NCI-H2171 treated with DMSO at 0.1 percent for 48 hours (cell line): ENCODE measurements at regions not wholly inside any gene's neighbourhood (a gene's known extent, or its start where the extent isn't known, plus 50 kb on each side); places are given as distances from the start of the nearest gene placed in this dataset.

ENCODE experiments used
- DNase-seq: peaks from one replicate; lab custom pipeline; 2025; lab: John Stamatoyannopoulos, UW

- DNase-seq, result no peak
Measured at GRCh38 chr12:40552868-40553267, 139.4 kb upstream of the CNTN1 start.

- DNase-seq, result no peak
Measured at GRCh38 chr12:40557980-40558379, 134.3 kb upstream of the CNTN1 start.

DNA sequence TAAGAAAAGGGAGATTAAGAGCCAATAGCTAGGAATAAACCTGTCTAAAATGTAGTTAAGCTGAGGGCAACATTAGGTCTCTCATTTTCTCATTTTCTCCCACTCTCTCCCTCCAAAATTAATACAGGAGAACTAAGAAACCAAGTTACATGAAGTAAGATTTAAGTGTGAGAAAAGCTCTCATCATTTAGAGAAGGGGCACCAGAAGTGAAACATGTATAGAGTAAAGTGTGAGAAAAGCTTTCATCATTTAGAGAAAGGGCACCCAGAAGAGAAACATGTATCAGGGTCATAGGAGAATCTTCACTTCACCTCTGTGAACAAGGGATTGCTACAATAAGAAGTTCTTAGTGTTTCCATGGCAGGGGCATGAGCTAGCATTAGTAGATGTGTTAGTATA, 132.4 kb upstream of the CNTN1 start:
- no peak for DNase-seq

DNA sequence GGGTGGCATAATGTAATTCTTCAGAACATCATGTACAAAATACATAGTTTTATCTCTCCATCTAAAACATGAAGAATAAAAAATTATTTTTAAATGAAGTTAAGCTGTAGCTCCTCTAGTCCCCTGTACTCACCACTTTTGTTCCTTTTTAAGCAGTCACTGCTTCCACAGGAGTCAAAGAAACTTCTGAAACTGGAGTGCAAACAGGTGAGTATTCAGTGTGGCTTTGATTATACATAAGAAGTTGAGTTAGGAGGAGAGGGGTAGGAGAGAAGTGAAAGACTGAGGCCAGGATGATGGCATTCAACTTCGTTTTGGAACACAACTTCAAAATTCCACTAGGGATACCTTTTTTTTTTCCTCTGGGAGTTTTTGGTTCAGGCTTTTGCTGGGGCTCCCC, 131.4 kb upstream of the CNTN1 start:
- no peak for DNase-seq

DNA sequence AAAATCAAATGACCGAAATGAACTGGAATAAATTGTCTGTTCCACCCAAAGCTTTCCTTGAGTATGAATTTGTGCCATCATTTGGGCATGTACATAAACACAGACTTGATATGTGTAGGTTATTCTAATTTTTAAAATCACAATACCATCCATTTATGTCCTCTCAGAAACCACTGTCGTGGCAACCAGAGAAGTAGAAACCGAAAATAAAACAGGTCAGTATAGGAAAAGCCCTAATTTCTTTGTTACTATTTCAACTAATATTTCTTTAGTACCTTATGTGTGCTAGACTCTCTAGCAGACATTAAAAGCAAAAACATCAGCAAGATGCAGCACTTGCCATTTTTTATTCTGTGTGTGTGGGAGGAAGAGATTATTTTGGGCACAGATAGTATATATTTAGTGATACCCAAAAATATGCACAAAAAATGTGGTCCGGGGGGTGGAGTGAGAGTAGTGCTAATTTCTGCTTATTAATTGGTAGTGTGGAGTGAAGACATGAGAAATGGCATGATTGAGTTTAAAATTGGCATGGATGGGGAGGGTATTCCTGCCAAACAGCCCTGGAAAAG, 130.8 kb upstream of the CNTN1 start:
- DNase-seq, result no peak

GRCh38 chr12:40565029-40565633, 127.1 kb upstream of the CNTN1 start:
- peak; percentile 98 for DNase-seq

GRCh38 chr12:40566271-40566670, 126.0 kb upstream of the CNTN1 start:
- peak; percentile 93 for DNase-seq

DNA sequence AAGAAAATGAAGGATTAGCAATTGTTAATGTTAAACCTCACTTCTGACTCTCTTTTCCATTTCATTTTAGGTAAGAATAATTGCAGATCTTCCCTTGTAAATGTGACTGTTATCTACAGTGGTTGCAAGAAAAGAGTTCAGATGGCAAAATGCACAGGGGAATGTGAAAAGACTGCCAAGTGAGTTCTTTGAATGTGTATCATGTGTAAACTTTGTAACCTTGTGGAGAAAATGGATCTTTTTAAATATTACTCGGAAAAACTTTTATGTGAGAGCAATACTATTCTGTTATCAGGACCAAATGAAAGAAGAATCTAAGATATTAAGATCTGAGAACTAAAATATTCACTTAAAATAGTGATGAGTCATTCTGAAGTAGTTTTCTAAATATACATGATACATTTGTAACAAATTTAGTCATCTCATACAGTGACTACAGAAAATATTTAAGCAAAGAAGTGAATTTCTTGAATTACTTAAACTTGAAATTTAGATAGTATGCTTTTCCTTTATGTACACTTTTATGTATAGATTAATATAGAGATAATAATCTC, 122.5 kb upstream of the CNTN1 start:
- DNase-seq, result no peak

DNA sequence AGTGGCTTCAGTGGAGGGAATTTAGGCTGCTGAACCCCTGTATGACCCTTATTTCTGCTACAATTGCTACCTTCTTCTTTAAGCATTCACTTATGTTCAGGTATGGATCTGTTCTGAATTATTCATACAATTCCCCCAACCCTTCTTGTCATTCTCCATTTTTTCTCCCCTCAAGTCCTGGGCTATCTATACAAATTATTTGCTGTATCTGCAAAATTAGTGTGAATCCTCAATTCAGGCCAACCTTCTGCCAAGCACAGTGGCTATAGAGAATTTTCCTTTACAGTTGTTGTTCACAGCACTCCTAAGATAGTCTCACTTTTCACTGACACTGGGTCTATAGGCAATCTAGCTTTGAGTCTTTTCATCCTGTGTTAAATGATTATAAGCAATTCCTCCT, 119.2 kb upstream of the CNTN1 start:
- no peak for DNase-seq

DNA sequence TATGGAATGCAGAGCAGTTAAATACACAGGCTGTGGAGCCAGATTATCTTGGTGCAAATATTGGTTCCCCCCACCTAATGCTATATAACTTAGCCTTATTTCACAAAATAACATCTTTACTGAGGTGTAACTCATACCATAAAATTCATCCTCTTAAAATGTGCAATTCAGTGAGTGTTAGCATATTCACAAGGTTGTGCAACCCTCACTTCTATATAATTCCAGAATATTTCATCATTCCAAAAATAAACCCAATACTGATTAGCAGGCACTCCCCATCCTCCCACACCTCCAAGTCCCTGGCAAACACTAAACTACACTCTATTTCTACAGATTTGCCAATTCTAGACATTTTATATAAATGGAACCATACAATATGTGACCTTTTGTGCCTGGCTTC, 116.3 kb upstream of the CNTN1 start:
- DNase-seq, result no peak

GRCh38 chr12:40577834-40578233, 114.4 kb upstream of the CNTN1 start:
- DNase-seq, result no peak

- no peak for DNase-seq
Measured at GRCh38 chr12:40579687-40580086, 112.6 kb upstream of the CNTN1 start.

DNA sequence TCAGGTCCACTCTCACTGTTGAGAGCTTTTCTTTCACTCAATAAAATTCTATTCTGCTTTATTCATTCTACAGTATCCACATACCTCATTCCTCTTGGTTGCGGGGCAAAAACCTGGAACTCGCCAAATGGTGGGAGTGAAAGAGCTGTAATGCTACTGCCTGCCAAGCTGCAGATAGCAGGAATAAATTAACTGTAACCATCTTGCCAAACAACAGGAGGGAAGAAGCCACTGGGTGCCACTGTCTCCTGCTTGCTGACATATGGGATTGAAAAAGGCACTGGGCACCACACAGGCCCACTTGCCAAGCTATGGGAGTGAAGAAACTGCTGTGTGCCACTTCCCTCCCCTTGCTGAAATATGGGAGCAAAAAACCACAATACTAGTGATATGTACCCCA, 111.9 kb upstream of the CNTN1 start:
- no peak for DNase-seq

DNA sequence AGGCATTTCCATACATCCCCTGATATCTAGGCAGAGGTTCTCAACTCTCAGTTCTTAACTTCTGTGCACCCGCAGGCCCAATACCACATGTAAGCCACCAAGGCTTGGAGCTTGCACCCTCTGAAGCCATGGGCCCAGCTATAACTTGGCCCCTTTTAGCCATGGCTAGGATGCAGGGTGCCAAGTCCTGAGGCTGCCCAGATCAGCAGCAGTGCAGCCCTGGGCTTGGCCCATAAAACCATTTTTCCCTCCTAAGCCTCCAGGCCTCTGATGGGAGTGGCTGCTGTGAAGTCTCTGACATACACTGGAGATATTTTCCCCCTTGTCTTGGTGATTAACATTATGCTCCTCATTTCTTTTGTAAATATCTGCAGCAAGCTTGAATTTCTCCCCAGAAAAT, 110.3 kb upstream of the CNTN1 start:
- DNase-seq, result no peak

GRCh38 chr12:40583743-40584142, 108.5 kb upstream of the CNTN1 start:
- DNase-seq, result no peak

DNA sequence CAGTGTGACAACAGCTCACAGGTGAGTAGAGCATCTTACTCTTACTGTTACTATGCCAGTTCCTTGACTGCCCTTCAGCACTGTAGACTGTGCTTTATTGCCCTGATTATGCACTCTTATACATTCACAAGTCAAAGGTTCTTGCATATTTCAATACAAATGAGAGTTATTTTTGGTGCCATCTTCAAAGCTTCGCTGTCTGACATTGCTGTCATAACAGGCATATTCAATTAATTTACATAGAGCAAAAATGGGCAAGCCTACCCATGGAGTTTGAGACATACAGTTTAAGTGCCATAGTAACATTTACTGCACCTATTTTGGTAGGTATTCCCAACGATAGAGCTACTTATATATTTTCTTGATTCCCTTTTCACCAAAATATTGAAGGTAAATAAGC, 107.5 kb upstream of the CNTN1 start:
- DNase-seq, result no peak

GRCh38 chr12:40586823-40587222, 105.4 kb upstream of the CNTN1 start:
- no peak for DNase-seq

GRCh38 chr12:40587421-40587820, 104.8 kb upstream of the CNTN1 start:
- DNase-seq, result no peak

DNA sequence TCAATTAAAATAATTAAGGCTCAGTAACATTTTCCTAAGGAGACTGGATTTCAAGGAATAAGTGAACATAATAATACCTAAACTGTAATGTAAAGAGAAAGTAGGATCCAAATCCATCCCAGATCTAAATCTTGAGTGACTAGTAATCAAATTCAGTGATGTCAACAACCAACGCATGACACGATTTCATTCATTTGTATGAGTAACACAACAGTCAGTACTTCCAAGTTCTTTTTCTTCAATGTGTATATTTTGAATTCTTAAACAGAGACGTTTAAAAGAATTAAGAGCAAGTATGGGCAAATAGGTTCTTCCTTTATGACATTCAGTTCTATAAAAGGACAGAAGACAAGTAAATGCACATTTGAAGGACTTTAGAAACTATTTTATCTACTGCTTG, 104.3 kb upstream of the CNTN1 start:
- no peak for DNase-seq

GRCh38 chr12:40597133-40597532, 95.1 kb upstream of the CNTN1 start:
- DNase-seq, result no peak

DNA sequence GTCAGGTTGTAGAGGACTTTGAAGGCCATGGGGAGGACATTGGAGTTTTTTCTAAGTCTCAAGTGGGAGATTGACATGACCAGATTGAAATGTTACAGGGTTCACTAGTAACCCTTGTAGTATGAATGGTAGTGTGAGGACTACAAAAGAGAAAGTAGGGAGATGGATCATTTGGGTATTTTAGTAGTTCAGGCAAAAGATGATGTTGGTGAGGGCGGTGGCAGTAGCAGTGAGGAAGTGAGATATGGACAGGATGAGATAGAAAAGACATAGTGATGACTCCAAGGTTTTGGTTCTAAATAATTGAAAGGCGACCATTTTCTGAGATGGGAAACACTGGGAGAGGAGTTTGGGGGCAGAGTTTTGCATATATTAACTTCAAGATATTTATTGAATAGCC, 94.2 kb upstream of the CNTN1 start:
- DNase-seq, result no peak

DNA sequence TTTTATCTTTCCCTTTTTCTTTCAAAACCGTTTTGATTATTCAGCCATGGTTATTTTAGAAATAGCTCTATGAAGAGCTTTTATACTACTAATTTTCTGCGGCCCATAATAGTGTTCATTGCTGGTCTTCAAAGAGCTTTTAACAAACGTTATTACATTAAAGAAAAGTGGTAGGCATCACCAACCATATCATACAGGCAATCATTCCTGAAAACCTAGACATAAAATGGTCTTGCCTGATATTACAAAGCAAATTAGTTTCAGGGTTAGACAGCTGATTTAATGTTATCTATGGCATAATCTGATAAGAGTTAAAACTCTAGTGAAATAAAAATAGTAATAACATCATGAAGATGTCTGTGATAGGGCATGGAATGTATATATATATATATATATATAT, 89.7 kb upstream of the CNTN1 start:
- no peak for DNase-seq

- DNase-seq, result no peak
Measured at GRCh38 chr12:40614923-40615322, 77.3 kb upstream of the CNTN1 start.

DNA sequence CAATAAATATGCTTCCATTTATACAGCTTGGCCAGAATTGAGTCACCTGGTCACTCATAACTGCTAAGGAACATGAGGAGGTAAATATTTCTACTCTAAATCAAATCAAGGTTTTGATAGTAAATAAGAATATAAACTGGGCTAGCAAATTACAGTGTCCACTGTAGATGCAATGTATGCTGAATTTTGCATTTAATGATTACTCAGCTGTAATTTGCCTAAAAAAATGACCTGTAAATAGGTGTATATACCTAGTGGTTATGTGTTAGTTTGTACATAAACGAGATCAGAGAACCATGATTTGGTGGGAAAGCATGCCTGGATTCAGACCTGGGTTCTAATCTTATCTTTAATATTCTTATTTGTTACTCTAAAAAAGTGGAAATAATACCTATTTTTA, 76.6 kb upstream of the CNTN1 start:
- DNase-seq, result no peak
